ENCODE measurements at regions not wholly inside any gene's neighbourhood (a gene's known extent, or its start where the extent isn't known, plus 50 kb on each side); places are given as distances from the start of the nearest gene placed in this dataset.

DNA sequence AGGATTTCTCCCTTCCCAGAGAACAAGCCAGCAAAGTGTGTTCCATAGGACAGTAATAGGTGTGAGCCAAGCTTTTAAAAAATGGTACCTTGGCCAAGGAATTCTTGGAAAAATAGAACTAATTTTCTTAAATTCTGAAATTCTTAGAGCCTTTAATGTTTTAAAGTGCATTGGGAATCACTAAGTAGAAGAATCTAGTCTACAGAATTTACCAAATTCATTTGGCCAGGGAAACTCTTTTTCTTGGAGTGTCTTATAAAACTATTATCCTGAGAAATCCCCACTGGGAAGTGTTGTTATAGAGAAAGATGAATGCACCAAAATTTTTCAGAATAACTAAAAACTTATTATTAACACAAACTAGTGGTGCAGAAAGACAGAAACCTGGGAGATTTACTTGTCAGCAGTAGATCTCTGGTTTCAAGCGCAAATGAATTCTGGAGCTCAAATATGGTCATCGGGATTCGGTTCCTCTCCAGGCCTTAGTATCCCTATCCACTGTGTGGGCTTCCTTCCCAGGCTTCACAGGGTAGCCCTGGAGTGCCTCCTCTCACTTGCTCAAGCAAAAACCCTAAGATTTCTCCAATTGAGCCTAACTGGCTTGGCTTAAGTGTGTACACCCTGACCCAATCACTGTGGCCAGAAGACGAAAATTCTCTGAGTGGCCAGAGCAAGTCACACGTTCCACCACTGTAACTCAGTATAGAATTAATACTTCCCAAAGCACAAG is 217.8 kb downstream of the CHD9NB start:
- TF ChIP-seq CTCF (IDR thresholded peaks at IDR 0.05) = no peak

DNA sequence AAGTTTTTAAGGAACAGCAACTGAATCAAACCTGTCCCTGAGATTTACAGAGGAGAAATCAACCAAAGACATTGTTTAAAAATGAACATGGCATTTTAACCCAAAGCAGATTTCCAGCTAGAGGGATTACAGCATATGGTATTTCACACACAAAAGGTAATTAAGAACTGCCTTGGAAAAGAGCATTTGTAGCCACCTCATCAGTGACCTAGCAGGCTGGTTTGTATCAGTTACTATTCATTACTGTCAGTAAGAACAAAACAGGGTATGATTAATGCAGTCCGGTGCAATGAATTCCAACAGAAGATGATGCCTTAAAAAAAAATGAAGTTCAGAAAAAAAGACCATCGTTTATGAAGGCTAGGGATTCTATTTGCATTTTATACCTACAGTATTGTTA is 219.9 kb downstream of the CHD9NB start:
- no peaks in the 10 kb centered on the region for H3K9me3 ChIP-seq
- H3K27me3 ChIP-seq = no peaks in the 10 kb centered on the region
- H3K4me1 ChIP-seq = no peaks in the 10 kb centered on the region
- no peaks in the 10 kb centered on the region for H3K36me3 ChIP-seq
- TF ChIP-seq CTCF (IDR thresholded peaks at IDR 0.05) = no peak
- H3K4me3 ChIP-seq = no peak overlapping the region
- H3K27ac ChIP-seq = no peak overlapping the region
- DNase-seq (ENCODE audit: low spot score) = no peak

More for the DNA sequence above, 217.8 kb downstream of the CHD9NB start:
- Histone ChIP-seq H3K4me3 (no peak overlapping the region), H3K9me3 (no peaks in the 10 kb centered on the region), H3K27me3 (no peaks in the 10 kb centered on the region), H3K36me3 (no peaks in the 10 kb centered on the region), H3K27ac (no peak overlapping the region), H3K4me1 (no peaks in the 10 kb centered on the region)
- DNase-seq (ENCODE audit: low spot score) = no peak

DNA sequence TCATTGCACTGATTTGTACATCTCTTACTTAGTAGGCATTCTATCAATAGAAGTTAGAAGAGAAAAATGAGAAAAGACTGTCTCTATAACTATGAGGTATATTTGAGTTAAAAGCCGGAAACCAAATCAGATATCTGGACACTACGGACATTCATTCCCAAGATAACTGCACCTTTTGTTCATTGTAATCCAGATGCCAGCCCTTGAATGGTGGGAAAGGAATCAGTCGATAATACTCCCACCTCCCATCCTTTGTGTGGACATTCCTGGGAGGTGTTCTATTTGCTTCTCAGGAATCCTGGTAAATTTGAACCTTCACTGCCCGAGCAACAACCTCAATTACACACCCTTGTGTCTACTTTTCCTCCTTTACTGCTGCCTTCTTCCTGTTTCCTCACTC is 225.2 kb downstream of the CHD9NB start:
- no peaks in the 10 kb centered on the region for H3K9me3 ChIP-seq
- no peaks in the 10 kb centered on the region for H3K4me1 ChIP-seq
- TF ChIP-seq CTCF (IDR thresholded peaks at IDR 0.05) = no peak
- DNase-seq (ENCODE audit: low spot score) = no peak
- H3K36me3 ChIP-seq = no peaks in the 10 kb centered on the region
- no peaks in the 10 kb centered on the region for H3K27me3 ChIP-seq
- H3K27ac ChIP-seq = no peak overlapping the region
- no peak overlapping the region for H3K4me3 ChIP-seq

DNA sequence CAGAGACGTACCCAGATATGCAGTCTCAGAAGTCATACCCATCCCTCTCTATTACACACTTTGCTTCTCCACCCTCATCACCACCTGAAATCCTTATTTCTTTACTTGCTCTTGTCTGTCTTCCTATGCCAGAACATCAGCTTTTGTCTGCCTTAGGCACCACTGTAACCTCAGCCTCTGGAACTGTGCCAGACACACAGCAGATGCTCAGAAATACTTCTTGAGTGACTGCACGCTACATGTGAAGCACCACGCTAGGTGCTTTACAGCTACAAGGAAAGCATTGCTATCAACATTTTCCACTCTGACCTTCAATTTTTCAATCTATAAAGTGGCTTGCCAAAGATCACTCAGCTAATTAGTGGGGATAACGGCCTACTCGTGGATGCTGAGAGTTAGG is 226.8 kb downstream of the CHD9NB start:
- Histone ChIP-seq H3K9me3 (no peaks in the 10 kb centered on the region), H3K4me1 (no peaks in the 10 kb centered on the region)
- TF ChIP-seq CTCF (IDR thresholded peaks at IDR 0.05) = no peak

GRCh38 chr16:52819808-52820207 is 232.9 kb downstream of the CHD9NB start:
- H3K36me3 ChIP-seq = no peaks in the 10 kb centered on the region
- H3K27ac ChIP-seq = no peak overlapping the region
- no peaks in the 10 kb centered on the region for H3K9me3 ChIP-seq
- H3K4me1 ChIP-seq = no peaks in the 10 kb centered on the region
- no peak for TF ChIP-seq CTCF (IDR thresholded peaks at IDR 0.05)
- DNase-seq (ENCODE audit: low spot score) = no peak
- no peaks in the 10 kb centered on the region for H3K27me3 ChIP-seq
- no peak overlapping the region for H3K4me3 ChIP-seq

More for the DNA sequence above, 226.8 kb downstream of the CHD9NB start:
- H3K27me3 ChIP-seq = no peaks in the 10 kb centered on the region
- no peak for DNase-seq (ENCODE audit: low spot score)
- no peaks in the 10 kb centered on the region for H3K36me3 ChIP-seq
- no peak overlapping the region for H3K4me3 ChIP-seq
- H3K27ac ChIP-seq = no peak overlapping the region

DNA sequence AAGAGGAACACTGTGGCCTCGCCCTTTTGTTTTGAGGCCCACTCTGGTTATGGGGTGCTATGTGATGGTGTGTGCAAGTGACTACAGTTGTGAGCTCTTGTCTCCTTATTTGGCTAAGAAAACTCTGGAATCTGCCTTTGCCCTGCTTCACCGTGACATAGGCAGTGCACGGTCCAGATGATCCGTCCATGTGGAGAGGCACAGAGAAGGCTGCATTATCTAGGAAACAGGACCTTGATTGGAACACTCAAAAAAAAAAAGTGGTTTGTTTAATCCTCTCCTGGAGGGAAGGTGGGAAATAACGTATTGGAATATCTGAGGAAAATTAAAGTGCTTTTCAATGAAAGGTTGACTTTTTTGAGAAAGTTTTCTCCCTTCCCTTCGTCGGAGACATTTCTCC is 233.3 kb downstream of the CHD9NB start:
- TF ChIP-seq CTCF (IDR thresholded peaks at IDR 0.05) = no peak
- H3K9me3 ChIP-seq = no peaks in the 10 kb centered on the region
- no peaks in the 10 kb centered on the region for H3K27me3 ChIP-seq
- H3K4me1 ChIP-seq = no peaks in the 10 kb centered on the region
- no peak overlapping the region for H3K4me3 ChIP-seq
- no peaks in the 10 kb centered on the region for H3K36me3 ChIP-seq
- DNase-seq (ENCODE audit: low spot score) = no peak
- no peak overlapping the region for H3K27ac ChIP-seq
